ENCODE measurements at regions not wholly inside any gene's neighbourhood (a gene's known extent, or its start where the extent isn't known, plus 50 kb on each side); places are given as distances from the start of the nearest gene placed in this dataset.

GRCh38 chr3:107217172-107217571, 160.1 kb upstream of the CCDC54 start (continued):
- TF ChIP-seq ZBTB33 (IDR thresholded peaks at IDR 0.05; ENCODE audit: borderline replicate concordance, low read depth): no peak; the same call in 1 of the 2 replicates
- TF ChIP-seq PBX3 (IDR thresholded peaks at IDR 0.05): peak; percentile 96
- TF ChIP-seq MAX (IDR thresholded peaks at IDR 0.05; ENCODE audit: low read depth): no peak
- TF ChIP-seq GATA2 (CRISPR knock-in tag; IDR thresholded peaks at IDR 0.05): no peak
- TF ChIP-seq JUND (IDR thresholded peaks at IDR 0.05): peak; percentile 96
- peak; percentile 76 to 98 for TF ChIP-seq EP300 (IDR thresholded peaks at IDR 0.05; ENCODE audit: borderline replicate concordance in 1 of 2, low read depth in 1 of 2, low read length in 1 of 2)
- no peak for TF ChIP-seq RCOR1 (IDR thresholded peaks at IDR 0.05; ENCODE audit: low read length)
- TF ChIP-seq TCF12 (IDR thresholded peaks at IDR 0.05): peak; percentile 98
- TF ChIP-seq MEF2A (IDR thresholded peaks at IDR 0.05; ENCODE audit: borderline replicate concordance, low read depth): peak; percentile 73; the same call in 1 of the 2 replicates
- TF ChIP-seq RAD21 (IDR thresholded peaks at IDR 0.05; ENCODE audit: low read length): no peak
- peak; percentile 94 for TF ChIP-seq FOXM1 (IDR thresholded peaks at IDR 0.05; ENCODE audit: low read depth)
- TF ChIP-seq NFIC (IDR thresholded peaks at IDR 0.05; ENCODE audit: borderline replicate concordance): peak; percentile 78; the same call in 1 of the 2 replicates
- TF ChIP-seq NRF1 (IDR thresholded peaks at IDR 0.05; ENCODE audit: low read depth, low read length): no peak
- no peak for TF ChIP-seq USF2 (IDR thresholded peaks at IDR 0.05; ENCODE audit: borderline replicate concordance, low read depth, low read length)
- peak; percentile 57; the same call in 1 of the 2 replicates for TF ChIP-seq RXRA (IDR thresholded peaks at IDR 0.05; ENCODE audit: borderline replicate concordance, low read depth)

- Histone ChIP-seq H3K36me3 (replicated peaks in 1 of 2; ENCODE audit: control insufficient read depth in 1 of 2, insufficient read depth in 2 of 2, low read length in 1 of 2) (no peaks in the 10 kb centered on the region), H3F3A (replicated peaks; ENCODE audit: insufficient read depth) (peaks cover 32% of the 10 kb centered on the region), H3K4me1 (ENCODE audit: control insufficient read depth in 1 of 2, insufficient read depth in 2 of 2, low read depth in 1 of 2, low read length in 1 of 2) (peaks cover 0 to 17% of the 10 kb centered on the region in 2 experiments; a peak in 3 of 4 replicates), H3K9me3 (no peaks in the 10 kb centered on the region), H3K9ac (no peak overlapping the region), H3K4me3 (ENCODE audit: low read depth in 2 of 2, low read length in 1 of 2) (no peak overlapping the region), H3K79me2 (ENCODE audit: insufficient read depth) (no peaks in the 10 kb centered on the region), H3K27me3 (ENCODE audit: insufficient read depth) (no peaks in the 10 kb centered on the region), H2AFZ (ENCODE audit: low read depth) (no peak overlapping the region), H3K4me2 (no peak overlapping the region), H4K20me1 (ENCODE audit: insufficient read depth) (no peaks in the 10 kb centered on the region), H3K27ac (ENCODE audit: low read depth in 2 of 2, low read length in 1 of 2) (peak overlapping the region; percentile 12 to 15; a peak in 2 of 4 replicates), H3K9me2 (no peaks in the 10 kb centered on the region)
- POLR2A ChIA-PET: no interaction called here
- CTCF ChIA-PET: interaction anchor here (2.4 kb wide), 1 partner anchor 16 kb away, joined by 13 read pairs; no protein-coding TSS in a partner anchor
- 78% methylated on average over 5 of the region's 5 CpGs for WGBS (ENCODE audit: low lambda C conversion rate)
- TF ChIP-seq REST (IDR thresholded peaks at IDR 0.05; ENCODE audit: low read depth, low read length): no peak
- TF ChIP-seq TCF12 (IDR thresholded peaks at IDR 0.05): peak; percentile 45; the same call in 1 of the 2 replicates
- TF ChIP-seq EP300 (IDR thresholded peaks at IDR 0.05; ENCODE audit: borderline replicate concordance in 1 of 2, low read depth in 1 of 2, low read length in 1 of 2): peak in 1 of 2 experiments; percentile 22; a peak in 1 of 4 replicates
- no peak for DNase-seq
Measured at GRCh38 chr3:107218864-107219269, 158.4 kb upstream of the CCDC54 start.

All from SK-N-SH (cell line).